CD4-positive, CD25-positive, alpha-beta regulatory T cell (primary cell): ENCODE measurements at regions not wholly inside any gene's neighbourhood (a gene's known extent, or its start where the extent isn't known, plus 50 kb on each side); places are given as distances from the start of the nearest gene placed in this dataset.

Source experiments
- ATAC-seq, 2 donors: fragments of 150-1000 bp; cut with Tn5 transposase; one replicate each; pipeline ENCODE4 v1.10.0; 2021; ENCODE audit warnings: low read depth in 2 of 2, moderate number of reproducible peaks in 2 of 2, moderate library complexity in 1 of 2
- DNase-seq, 3 donors: peaks; one replicate each; pipeline versions ENCODE4 v3.0.0 to v3.0.0-alpha.2; 2012 to 2022; ENCODE audit warnings: mixed read lengths in 1 of 3
- H3K27ac ChIP-seq: one replicate; pipeline ENCODE4 v1.7.0; 2013; ENCODE audit warnings: mild to moderate bottlenecking, low read length; ENCODE audit not compliant: insufficient read depth, poor library complexity, severe bottlenecking
- H3K27me3 ChIP-seq: one replicate; pipeline ENCODE4 v1.7.0; 2013; ENCODE audit warnings: low read length; ENCODE audit not compliant: control insufficient read depth, insufficient read depth
- H3K36me3 ChIP-seq: one replicate; pipeline ENCODE4 v1.7.0; 2013; ENCODE audit warnings: mild to moderate bottlenecking, low read length, moderate library complexity; ENCODE audit not compliant: control insufficient read depth, insufficient read depth
- H3K4me1 ChIP-seq: 2 replicates; pipeline ENCODE4 v1.7.0; 2013; ENCODE audit warnings: mild to moderate bottlenecking, low read length; ENCODE audit not compliant: insufficient read depth, control insufficient read depth, poor library complexity, severe bottlenecking
- H3K4me3 ChIP-seq: one replicate; pipeline ENCODE4 v1.7.0; 2013; ENCODE audit warnings: low read depth, mild to moderate bottlenecking, low read length, moderate library complexity
- H3K9me3 ChIP-seq, 2 experiments: 1 replicate in 1 of 2; 2 replicates in 1 of 2; pipeline ENCODE4 v1.7.0; 2013; ENCODE audit warnings: low read length in 2 of 2, mild to moderate bottlenecking in 1 of 2, moderate library complexity in 1 of 2; ENCODE audit not compliant: control insufficient read depth in 2 of 2
- H3K27ac Mint-ChIP-seq, 3 donors: one replicate each; pipeline ENCODE4 v1.8.0; 2020 to 2022; ENCODE audit warnings: mild to moderate bottlenecking in 3 of 3, mixed read lengths in 3 of 3, moderate library complexity in 2 of 3
- H3K27me3 Mint-ChIP-seq: one replicate; pipeline ENCODE4 v1.8.0; 2022; ENCODE audit warnings: mild to moderate bottlenecking, mixed read lengths
- H3K36me3 Mint-ChIP-seq: one replicate; pipeline ENCODE4 v1.8.0; 2020; ENCODE audit warnings: mixed read lengths
- H3K4me1 Mint-ChIP-seq, 4 donors: one replicate each; pipeline ENCODE4 v1.8.0; 2020 to 2022; ENCODE audit warnings: mixed read lengths in 4 of 4, mild to moderate bottlenecking in 1 of 4
- H3K4me3 Mint-ChIP-seq, 4 donors: one replicate each; pipeline ENCODE4 v1.8.0; 2020 to 2022; ENCODE audit warnings: mild to moderate bottlenecking in 4 of 4, mixed read lengths in 4 of 4, moderate library complexity in 3 of 4
- H3K9me3 Mint-ChIP-seq, 7 donors: one replicate each; pipeline ENCODE4 v1.8.0; 2020 to 2022; ENCODE audit warnings: mixed read lengths in 7 of 7, mild to moderate bottlenecking in 3 of 7, moderate library complexity in 2 of 7

GRCh38 chr6:90780141-90780540 lies 193.3 kb upstream of the MAP3K7 start:
- H3K36me3 ChIP-seq, result no peaks in the 10 kb centered on the region
- Mint-ChIP-seq H3K9me3 (no peaks in the 10 kb centered on the region), H3K36me3 (no peaks in the 10 kb centered on the region), H3K4me3 (no peak overlapping the region), H3K27me3 (peaks cover 10% of the 10 kb centered on the region), H3K4me1 (no peaks in the 10 kb centered on the region), H3K27ac (no peak overlapping the region)
- no peaks in the 10 kb centered on the region for H3K4me1 ChIP-seq
- no peaks in the 10 kb centered on the region for H3K9me3 ChIP-seq
- DNase-seq (no peak), ATAC-seq (no peak)
- no peak overlapping the region for H3K4me3 ChIP-seq
- H3K27me3 ChIP-seq, result no peaks in the 10 kb centered on the region
- H3K27ac ChIP-seq, result no peak overlapping the region

DNA sequence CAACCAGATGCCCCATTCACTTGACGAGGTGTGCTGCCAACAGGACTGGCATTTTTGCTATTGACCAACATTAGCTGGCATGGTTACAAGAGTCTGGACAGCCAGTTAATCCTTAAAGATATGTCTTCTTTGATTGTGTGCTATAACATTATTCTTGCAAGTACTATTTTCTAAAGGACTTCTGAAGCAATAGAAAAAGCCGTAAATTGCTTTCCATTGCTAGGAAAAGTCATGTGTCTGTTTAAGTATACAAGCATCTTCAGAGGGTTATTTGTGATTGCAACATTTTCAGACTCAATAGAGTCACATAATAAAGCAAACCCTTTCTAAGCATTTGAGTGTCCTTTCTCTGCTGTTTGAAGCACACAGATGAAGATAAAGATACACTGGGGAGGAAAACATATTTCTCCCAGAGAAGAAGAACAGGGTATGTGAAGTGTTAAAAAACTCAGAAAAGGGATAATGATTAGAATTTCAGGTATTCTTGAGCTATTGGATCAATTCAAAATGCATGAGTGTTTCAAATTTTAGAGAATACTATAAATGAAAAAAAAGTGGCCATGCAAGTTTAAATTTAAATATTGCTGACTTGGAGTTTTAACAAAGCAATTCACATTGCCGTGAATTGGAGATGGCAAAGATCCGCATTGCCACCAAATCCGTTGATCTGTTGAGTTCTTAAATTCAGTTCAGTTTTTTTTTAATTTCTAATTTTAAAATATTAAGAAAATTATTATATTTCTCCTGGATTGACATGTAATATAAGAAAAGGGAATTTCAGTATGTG lies 191.7 kb upstream of the MAP3K7 start:
- Mint-ChIP-seq H3K27me3 (peaks cover 10% of the 10 kb centered on the region), H3K4me1 (no peaks in the 10 kb centered on the region), H3K27ac (no peak overlapping the region), H3K9me3 (no peaks in the 10 kb centered on the region), H3K4me3 (no peak overlapping the region), H3K36me3 (no peaks in the 10 kb centered on the region)
- Histone ChIP-seq H3K9me3 (no peaks in the 10 kb centered on the region), H3K4me3 (no peak overlapping the region), H3K4me1 (no peaks in the 10 kb centered on the region), H3K36me3 (no peaks in the 10 kb centered on the region), H3K27ac (no peak overlapping the region), H3K27me3 (no peaks in the 10 kb centered on the region)
- no peak for ATAC-seq
- DNase-seq, result no peak

- Mint-ChIP-seq H3K4me1 (no peaks in the 10 kb centered on the region), H3K36me3 (no peaks in the 10 kb centered on the region), H3K27ac (no peak overlapping the region), H3K9me3 (no peaks in the 10 kb centered on the region), H3K4me3 (no peak overlapping the region), H3K27me3 (no peaks in the 10 kb centered on the region)
- Histone ChIP-seq H3K9me3 (no peaks in the 10 kb centered on the region), H3K36me3 (no peaks in the 10 kb centered on the region), H3K4me1 (no peaks in the 10 kb centered on the region), H3K4me3 (no peak overlapping the region), H3K27ac (no peak overlapping the region), H3K27me3 (no peaks in the 10 kb centered on the region)
- ATAC-seq, result no peak
- DNase-seq, result no peak
Measured at GRCh38 chr6:90770778-90771177, 183.9 kb upstream of the MAP3K7 start.

DNA sequence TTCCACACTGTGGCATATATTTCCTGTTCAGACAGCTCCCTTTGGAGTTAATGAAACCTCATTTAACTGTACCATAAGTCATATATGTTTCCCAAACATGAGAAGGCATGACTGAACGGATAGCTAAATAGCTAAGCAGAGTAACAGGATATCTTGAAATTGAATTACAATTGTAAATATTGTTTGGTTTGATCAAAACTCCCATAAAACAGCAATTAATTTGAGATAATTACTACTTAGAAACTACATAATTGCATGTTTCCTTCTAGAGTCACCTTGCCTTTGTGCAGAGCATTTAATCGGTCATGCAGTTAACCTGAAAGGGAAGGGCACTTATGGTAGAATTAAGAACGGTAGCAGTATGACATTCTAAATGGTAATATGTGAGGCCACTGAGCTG lies 179.0 kb upstream of the MAP3K7 start:
- Mint-ChIP-seq H3K4me1 (no peaks in the 10 kb centered on the region), H3K9me3 (peaks cover 0 to 2% (median 0%) of the 10 kb centered on the region in 7 donors), H3K27me3 (no peaks in the 10 kb centered on the region), H3K4me3 (no peak overlapping the region), H3K27ac (no peak overlapping the region), H3K36me3 (no peaks in the 10 kb centered on the region)
- DNase-seq (no peak), ATAC-seq (no peak)
- no peaks in the 10 kb centered on the region for H3K36me3 ChIP-seq
- H3K27me3 ChIP-seq, result no peaks in the 10 kb centered on the region
- no peak overlapping the region for H3K4me3 ChIP-seq
- H3K4me1 ChIP-seq, result no peaks in the 10 kb centered on the region
- no peak overlapping the region for H3K27ac ChIP-seq
- H3K9me3 ChIP-seq, result no peaks in the 10 kb centered on the region

DNA sequence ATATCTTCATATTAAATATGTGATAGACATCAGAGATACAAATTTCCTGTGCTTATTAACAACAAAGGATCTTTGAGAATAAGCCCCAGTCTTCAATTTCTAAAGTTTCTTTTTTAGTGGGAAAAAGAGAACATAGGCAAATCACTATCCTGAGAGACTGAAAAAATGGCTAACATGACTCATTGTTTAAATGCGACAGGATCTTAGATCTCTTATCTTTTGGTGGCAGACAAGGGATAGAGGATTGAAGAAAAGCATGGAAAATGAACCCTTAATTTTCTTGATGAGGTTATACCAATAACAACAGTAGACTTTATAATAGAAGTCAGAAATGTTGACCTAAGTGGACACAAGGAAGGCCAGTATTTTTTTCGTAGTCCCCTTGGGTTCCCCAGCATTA lies 178.6 kb upstream of the MAP3K7 start:
- Histone ChIP-seq H3K27me3 (no peaks in the 10 kb centered on the region), H3K9me3 (no peaks in the 10 kb centered on the region), H3K4me3 (no peak overlapping the region), H3K27ac (no peak overlapping the region), H3K36me3 (no peaks in the 10 kb centered on the region), H3K4me1 (no peaks in the 10 kb centered on the region)
- ATAC-seq, result no peak
- Mint-ChIP-seq H3K4me1 (no peaks in the 10 kb centered on the region), H3K9me3 (peaks cover 0 to 2% (median 0%) of the 10 kb centered on the region in 7 donors), H3K27ac (no peak overlapping the region), H3K27me3 (no peaks in the 10 kb centered on the region), H3K4me3 (no peak overlapping the region), H3K36me3 (no peaks in the 10 kb centered on the region)
- DNase-seq, result no peak

DNA sequence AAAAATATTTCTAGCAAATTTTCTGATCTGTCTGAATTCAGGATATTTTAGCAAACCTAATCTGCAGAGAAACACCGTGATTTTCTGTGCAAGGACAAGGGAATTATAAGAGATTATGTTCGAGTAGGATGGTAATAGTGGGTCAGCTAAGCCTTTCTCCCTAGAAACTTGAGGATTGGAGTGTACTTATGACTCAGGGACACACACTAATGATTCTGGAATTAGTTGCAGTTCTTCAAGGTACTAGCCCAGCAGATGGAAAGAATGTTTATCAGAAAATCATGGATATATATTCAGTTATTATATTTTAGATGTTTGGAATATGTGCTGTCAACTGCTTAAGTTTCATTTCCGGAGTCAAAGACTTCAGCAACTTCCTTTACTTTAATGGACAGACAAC lies 177.1 kb upstream of the MAP3K7 start:
- no peaks in the 10 kb centered on the region for H3K36me3 ChIP-seq
- Mint-ChIP-seq H3K4me3 (no peak overlapping the region), H3K36me3 (no peaks in the 10 kb centered on the region), H3K27ac (no peak overlapping the region), H3K4me1 (no peaks in the 10 kb centered on the region), H3K9me3 (peaks cover 0 to 2% (median 0%) of the 10 kb centered on the region in 7 donors), H3K27me3 (no peaks in the 10 kb centered on the region)
- H3K4me1 ChIP-seq, result no peaks in the 10 kb centered on the region
- H3K9me3 ChIP-seq, result no peaks in the 10 kb centered on the region
- H3K4me3 ChIP-seq, result no peak overlapping the region
- no peaks in the 10 kb centered on the region for H3K27me3 ChIP-seq
- H3K27ac ChIP-seq, result no peak overlapping the region
- DNase-seq (no peak), ATAC-seq (no peak)

DNA sequence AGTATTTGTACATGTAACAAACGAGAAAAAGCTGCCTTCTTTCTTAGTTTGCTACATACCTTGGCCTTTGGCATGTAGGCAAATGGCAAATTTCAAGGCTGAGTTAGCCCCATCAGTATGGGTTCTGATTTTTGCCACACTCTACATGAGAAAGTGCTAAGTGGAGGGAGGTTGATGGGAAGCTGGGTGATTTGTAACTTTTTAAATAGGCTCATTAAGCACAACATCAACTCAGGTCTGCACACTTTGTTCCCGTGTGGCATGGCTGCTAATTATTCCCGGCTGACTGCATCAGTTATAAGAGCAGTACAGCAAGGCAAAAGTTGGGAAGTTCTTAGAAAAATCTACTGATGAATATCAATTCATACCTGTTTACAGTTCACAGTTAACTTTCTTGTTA lies 172.8 kb upstream of the MAP3K7 start:
- ATAC-seq (no peak), DNase-seq (no peak)
- Histone ChIP-seq H3K4me3 (no peak overlapping the region), H3K36me3 (no peaks in the 10 kb centered on the region), H3K4me1 (no peaks in the 10 kb centered on the region), H3K27ac (no peak overlapping the region), H3K9me3 (no peaks in the 10 kb centered on the region), H3K27me3 (no peaks in the 10 kb centered on the region)
- no peak overlapping the region for H3K27ac Mint-ChIP-seq
- no peak overlapping the region for H3K4me3 Mint-ChIP-seq
- no peaks in the 10 kb centered on the region for H3K27me3 Mint-ChIP-seq
- peaks cover 0 to 2% (median 0%) of the 10 kb centered on the region in 7 donors for H3K9me3 Mint-ChIP-seq
- H3K4me1 Mint-ChIP-seq, result no peaks in the 10 kb centered on the region
- H3K36me3 Mint-ChIP-seq, result no peaks in the 10 kb centered on the region

DNA sequence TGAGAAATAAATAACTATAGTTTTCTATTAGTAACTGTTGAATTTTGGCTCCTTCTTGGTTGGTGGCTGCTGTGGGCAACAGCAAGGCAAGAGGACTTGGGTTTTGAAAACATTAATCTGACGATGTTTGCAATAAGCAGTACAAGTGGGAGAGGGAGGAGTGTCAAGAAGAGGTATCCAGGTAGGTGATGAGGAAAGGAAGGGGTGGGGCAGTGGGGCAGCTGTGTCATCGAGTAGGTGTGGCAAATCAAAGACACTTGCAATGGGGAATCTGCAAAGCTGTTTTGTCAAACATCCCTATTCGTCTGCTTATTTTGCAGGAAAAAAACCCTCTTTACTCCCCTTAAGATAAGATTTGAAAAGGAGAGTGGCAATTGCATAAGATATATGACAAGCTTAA lies 171.9 kb upstream of the MAP3K7 start:
- Histone ChIP-seq H3K4me1 (no peaks in the 10 kb centered on the region), H3K36me3 (no peaks in the 10 kb centered on the region), H3K4me3 (no peak overlapping the region), H3K27me3 (no peaks in the 10 kb centered on the region), H3K27ac (no peak overlapping the region), H3K9me3 (no peaks in the 10 kb centered on the region)
- ATAC-seq (no peak), DNase-seq (no peak)
- Mint-ChIP-seq H3K9me3 (peaks cover 0 to 2% (median 0%) of the 10 kb centered on the region in 7 donors), H3K27ac (no peak overlapping the region), H3K27me3 (no peaks in the 10 kb centered on the region), H3K4me1 (no peaks in the 10 kb centered on the region), H3K4me3 (no peak overlapping the region), H3K36me3 (no peaks in the 10 kb centered on the region)
